Esophagus squamous epithelium (tissue), 5 donors: ENCODE measurements at regions not wholly inside any gene's neighbourhood (a gene's known extent, or its start where the extent isn't known, plus 50 kb on each side); places are given as distances from the start of the nearest gene placed in this dataset.

Source experiments
- DNase-seq: peaks from one replicate; lab custom pipeline; 2025; lab: John Stamatoyannopoulos, UW
- H3K27ac ChIP-seq, 4 donors: fragments of 200-600 bp; sonication (generic); one replicate each; pipeline ENCODE4 v1.5.1; 2016 to 2019; ENCODE audit warnings: mild to moderate bottlenecking in 1 of 4
- H3K27me3 ChIP-seq, 4 donors: fragments of 200-600 bp; sonication (generic); 1 replicate in 3 of 4; 2 replicates in 1 of 4; pipeline versions ENCODE4 v1.5.1 to v1.6.0; 2017 to 2021; ENCODE audit warnings: antibody characterized with exemption in 1 of 4
- H3K36me3 ChIP-seq, 3 donors: fragments of 200-600 bp; sonication (generic); one replicate each; pipeline ENCODE4 v1.5.1; 2016 to 2019
- H3K4me1 ChIP-seq, 3 donors: fragments of 200-600 bp; sonication (generic); one replicate each; pipeline ENCODE4 v1.5.1; 2017 to 2019
- H3K4me3 ChIP-seq, 4 donors: fragments of 200-600 bp; sonication (generic); 1 replicate in 3 of 4; 2 replicates in 1 of 4; pipeline ENCODE4 v1.5.1; 2016 to 2019; ENCODE audit warnings: mild to moderate bottlenecking in 2 of 4, moderate library complexity in 1 of 4
- H3K9me3 ChIP-seq, 3 donors: fragments of 200-600 bp; sonication (generic); one replicate each; pipeline ENCODE4 v1.5.1; 2016 to 2019
- CTCF ChIP-seq, 6 experiments: fragments of 450-650 bp in 4 of 6; fragments of 200-600 bp in 2 of 6; sonication (generic) in 2 of 6; IDR thresholded peaks; one replicate each; pipeline ENCODE4 v1.5.1; 2016 to 2019; ENCODE audit warnings: antibody characterized with exemption in 6 of 6, mild to moderate bottlenecking in 4 of 6, moderate library complexity in 4 of 6
- POLR2A ChIP-seq, 4 donors: fragments of 450-650 bp; IDR thresholded peaks; one replicate each; pipeline ENCODE4 v1.6.1; 2017; ENCODE audit warnings: antibody characterized with exemption in 4 of 4, mild to moderate bottlenecking in 4 of 4, moderate library complexity in 3 of 4
- WGBS, 2 donors: methylation state at CpG; one replicate each; pipeline ENCODE4 v1.1.5; 2018; 5-methylcytosine and 5-hydroxymethylcytosine counted together
- intact Hi-C: fragments of 100-400 bp; cut with DNase I; formaldehyde crosslinking; loops from one replicate; pipeline ENCODE4 v1.15.0; 2022
- donor health status: DM: yes; HTN: yes; CAD: no.

GRCh38 chr6:23696992-23697391 is 429.0 kb upstream of the NRSN1 start:
- no peak overlapping the region for H3K4me3 ChIP-seq
- no peak overlapping the region for H3K27ac ChIP-seq
- DNase-seq, result no peak
- no peaks in the 10 kb centered on the region for H3K36me3 ChIP-seq
- no peaks in the 10 kb centered on the region for H3K9me3 ChIP-seq
- intact Hi-C loops, result no loop called here
- TF ChIP-seq POLR2A (IDR thresholded peaks at IDR 0.05) (no peak), CTCF (IDR thresholded peaks at IDR 0.05) (no peak)
- no peaks in the 10 kb centered on the region for H3K27me3 ChIP-seq
- 15 to 25% methylated on average over 4 of the region's 4 CpGs for WGBS, 2 donors
- peaks cover 0 to 6% (median 0%) of the 10 kb centered on the region in 3 donors for H3K4me1 ChIP-seq

GRCh38 chr6:23704479-23705052 is 421.4 kb upstream of the NRSN1 start:
- no peaks in the 10 kb centered on the region for H3K9me3 ChIP-seq
- TF ChIP-seq POLR2A (IDR thresholded peaks at IDR 0.05) (no peak), CTCF (IDR thresholded peaks at IDR 0.05) (no peak)
- DNase-seq, result no peak
- H3K27ac ChIP-seq, result no peak overlapping the region
- no peaks in the 10 kb centered on the region for H3K36me3 ChIP-seq
- H3K27me3 ChIP-seq, result no peaks in the 10 kb centered on the region
- no peak overlapping the region for H3K4me3 ChIP-seq
- intact Hi-C loops, result no loop called here
- WGBS, 2 donors, result 39 to 59% methylated on average over 2 of the region's 2 CpGs
- H3K4me1 ChIP-seq, result no peaks in the 10 kb centered on the region

GRCh38 chr6:23705697-23706096 is 420.3 kb upstream of the NRSN1 start:
- no peak for TF ChIP-seq POLR2A (IDR thresholded peaks at IDR 0.05)
- TF ChIP-seq CTCF (IDR thresholded peaks at IDR 0.05), result no peak
- no peaks in the 10 kb centered on the region for H3K36me3 ChIP-seq
- no peak overlapping the region for H3K4me3 ChIP-seq
- H3K27ac ChIP-seq, result no peak overlapping the region
- H3K27me3 ChIP-seq, result no peaks in the 10 kb centered on the region
- WGBS, 2 donors, result 39 to 48% methylated on average over 2 of the region's 2 CpGs
- intact Hi-C loops, result no loop called here
- H3K4me1 ChIP-seq, result no peaks in the 10 kb centered on the region
- no peak for DNase-seq
- H3K9me3 ChIP-seq, result no peaks in the 10 kb centered on the region

- DNase-seq, result no peak
- no peaks in the 10 kb centered on the region for H3K36me3 ChIP-seq
- H3K27me3 ChIP-seq, result no peaks in the 10 kb centered on the region
- H3K9me3 ChIP-seq, result no peaks in the 10 kb centered on the region
- H3K4me3 ChIP-seq, result no peak overlapping the region
- no peak for TF ChIP-seq CTCF (IDR thresholded peaks at IDR 0.05)
- TF ChIP-seq POLR2A (IDR thresholded peaks at IDR 0.05), result no peak
- intact Hi-C loops, result no loop called here
- no peak overlapping the region for H3K27ac ChIP-seq
- WGBS, 2 donors, result 65 to 74% methylated on average over 3 of the region's 3 CpGs
- no peaks in the 10 kb centered on the region for H3K4me1 ChIP-seq
These were observed 413.3 kb upstream of the NRSN1 start for GRCh38 chr6:23712756-23713155.

GRCh38 chr6:23713211-23713610 is 412.8 kb upstream of the NRSN1 start:
- no peak for TF ChIP-seq POLR2A (IDR thresholded peaks at IDR 0.05)
- TF ChIP-seq CTCF (IDR thresholded peaks at IDR 0.05), result no peak
- 55 to 81% methylated on average over 1 of the region's 1 CpG for WGBS, 2 donors
- intact Hi-C loops, result no loop called here

More at GRCh38 chr6:23713211-23713610, 412.8 kb upstream of the NRSN1 start:
- DNase-seq, result no peak
- Histone ChIP-seq H3K9me3 (no peaks in the 10 kb centered on the region), H3K4me3 (no peak overlapping the region), H3K4me1 (no peaks in the 10 kb centered on the region), H3K27ac (no peak overlapping the region), H3K27me3 (no peaks in the 10 kb centered on the region), H3K36me3 (no peaks in the 10 kb centered on the region)
